ENCODE measurements at regions not wholly inside any gene's neighbourhood (a gene's known extent, or its start where the extent isn't known, plus 50 kb on each side); places are given as distances from the start of the nearest gene placed in this dataset.

DNA sequence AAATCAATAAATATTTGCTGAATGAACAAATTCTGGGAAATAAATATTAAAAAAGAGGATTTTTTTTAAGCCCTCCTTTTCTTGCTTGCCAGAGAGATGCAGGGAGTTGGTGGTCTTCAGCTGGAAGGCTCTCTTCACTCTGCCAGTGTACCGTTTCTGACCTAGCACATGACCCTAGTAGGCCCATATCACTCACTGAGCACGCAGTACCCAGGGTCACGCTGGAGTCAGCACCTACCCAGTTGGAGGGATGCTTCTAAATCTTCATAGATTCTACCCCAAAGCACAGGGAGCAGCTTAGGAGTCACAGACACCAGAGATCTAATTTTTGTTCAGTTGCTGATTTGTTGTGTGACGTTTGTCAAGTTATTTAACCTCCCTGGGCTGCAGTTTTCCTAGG is 195.4 kb upstream of the TBX3 start:
- no peaks in the 10 kb centered on the region for H3K9me1 ChIP-seq (ENCODE audit: control insufficient read depth, insufficient read depth, low read length)
- intact Hi-C loops (cut with micrococcal nuclease): no loop called here
- no peaks in the 10 kb centered on the region for H3K9me3 ChIP-seq (replicated peaks; ENCODE audit: control insufficient read depth, insufficient read depth, low read depth, low read length)
- FAIRE-seq: no peak
- H3K79me2 ChIP-seq (ENCODE audit: control insufficient read depth, insufficient read depth, low read length): no peaks in the 10 kb centered on the region
- WGBS (ENCODE audit: insufficient coverage, low coverage, missing lambda C conversion rate): 3% methylated on average over 4 of the region's 4 CpGs
- no peaks in the 10 kb centered on the region; the same call in 1 of the 2 replicates for H4K20me1 ChIP-seq (replicated peaks; ENCODE audit: control insufficient read depth, insufficient read depth, low read length)
- no peak overlapping the region for H3K9ac ChIP-seq (ENCODE audit: insufficient read depth in 1 of 2, low read depth in 2 of 2, low read length in 2 of 2)
- TF ChIP-seq, protein P1, sequence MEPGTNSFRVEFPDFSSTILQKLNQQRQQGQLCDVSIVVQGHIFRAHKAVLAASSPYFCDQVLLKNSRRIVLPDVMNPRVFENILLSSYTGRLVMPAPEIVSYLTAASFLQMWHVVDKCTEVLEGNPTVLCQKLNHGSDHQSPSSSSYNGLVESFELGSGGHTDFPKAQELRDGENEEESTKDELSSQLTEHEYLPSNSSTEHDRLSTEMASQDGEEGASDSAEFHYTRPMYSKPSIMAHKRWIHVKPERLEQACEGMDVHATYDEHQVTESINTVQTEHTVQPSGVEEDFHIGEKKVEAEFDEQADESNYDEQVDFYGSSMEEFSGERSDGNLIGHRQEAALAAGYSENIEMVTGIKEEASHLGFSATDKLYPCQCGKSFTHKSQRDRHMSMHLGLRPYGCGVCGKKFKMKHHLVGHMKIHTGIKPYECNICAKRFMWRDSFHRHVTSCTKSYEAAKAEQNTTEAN (CRISPR knock-in tag; IDR thresholded peaks at IDR 0.05): no peak
- TF ChIP-seq PHTF2 (CRISPR knock-in tag; IDR thresholded peaks at IDR 0.05) (no peak), ZNF316 (IDR thresholded peaks at IDR 0.05) (peak; percentile 54; the same call in 1 of the 2 replicates), MAFG (tag; conservative IDR thresholded peaks at IDR 0.05) (peak; percentile 18)
- ChIA-PET CTCF (ENCODE audit: low intra/inter-chr PET ratio) (no interaction called here), POLR2A (no interaction called here)
- no peak for DNase-seq (ENCODE audit: extremely low read depth in 1 of 4, low spot score in 3 of 4)
- no TSS peak for BruUV-seq (replicated peaks)
- in situ Hi-C loops (cut with MboI): no loop called here
- no peaks in the 10 kb centered on the region for H3K36me3 ChIP-seq (ENCODE audit: control insufficient read depth, insufficient read depth, low read length)
- no peak overlapping the region for H3K4me3 ChIP-seq
- ATAC-seq: no peak
- H3K4me2 ChIP-seq (ENCODE audit: insufficient read depth, low read length): no peak overlapping the region
- H2AFZ ChIP-seq (ENCODE audit: low read depth, low read length): no peak overlapping the region
- H3K27ac ChIP-seq (ENCODE audit: extremely low read depth, low read depth, low read length): no peak overlapping the region
- no peaks in the 10 kb centered on the region for H3K4me1 ChIP-seq (replicated peaks in 1 of 2; ENCODE audit: control insufficient read depth in 2 of 2, insufficient read depth in 2 of 2, low read length in 2 of 2)
- H3K27me3 ChIP-seq (ENCODE audit: control insufficient read depth in 2 of 2, insufficient read depth in 2 of 2, low read length in 2 of 2): no peaks in the 10 kb centered on the region; a peak in 2 of 5 replicates

DNA sequence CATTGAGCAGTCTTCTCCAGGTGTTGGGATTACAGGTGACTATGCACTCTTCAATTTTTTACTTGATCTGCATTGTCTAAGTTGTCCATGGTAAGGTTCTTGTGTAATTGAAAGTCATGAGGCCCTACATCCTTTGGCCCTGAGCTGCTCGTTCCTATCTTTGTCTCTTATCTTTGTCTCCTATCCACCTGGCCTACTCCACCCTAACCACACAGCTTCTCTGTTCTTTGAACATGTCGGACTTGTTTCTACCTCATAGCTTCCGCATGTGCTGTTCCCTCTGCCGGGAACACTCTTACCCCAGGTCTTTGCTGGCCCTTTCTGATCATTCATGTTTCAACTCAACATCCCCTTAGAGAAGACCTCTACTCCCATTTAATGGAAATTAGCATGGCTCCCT is 194.8 kb upstream of the TBX3 start:
- FAIRE-seq (no peak), DNase-seq (ENCODE audit: extremely low read depth in 1 of 4, low spot score in 3 of 4) (no peak), ATAC-seq (no peak)
- no peak overlapping the region for H3K4me3 ChIP-seq
- H2AFZ ChIP-seq (ENCODE audit: low read depth, low read length): no peak overlapping the region
- no TSS peak for BruUV-seq (replicated peaks)
- H3K27ac ChIP-seq (ENCODE audit: extremely low read depth, low read depth, low read length): no peak overlapping the region
- no peaks in the 10 kb centered on the region; a peak in 2 of 5 replicates for H3K27me3 ChIP-seq (ENCODE audit: control insufficient read depth in 2 of 2, insufficient read depth in 2 of 2, low read length in 2 of 2)
- no peaks in the 10 kb centered on the region for H4K20me1 ChIP-seq (replicated peaks; ENCODE audit: control insufficient read depth, insufficient read depth, low read length)
- intact Hi-C loops (cut with micrococcal nuclease): no loop called here
- H3K9me3 ChIP-seq (replicated peaks; ENCODE audit: control insufficient read depth, insufficient read depth, low read depth, low read length): no peaks in the 10 kb centered on the region
- WGBS (ENCODE audit: insufficient coverage, low coverage, missing lambda C conversion rate): 4% methylated on average over 4 of the region's 4 CpGs
- ChIA-PET CTCF (ENCODE audit: low intra/inter-chr PET ratio) (no interaction called here), POLR2A (no interaction called here)
- no peaks in the 10 kb centered on the region for H3K79me2 ChIP-seq (ENCODE audit: control insufficient read depth, insufficient read depth, low read length)
- no peaks in the 10 kb centered on the region for H3K4me1 ChIP-seq (replicated peaks in 1 of 2; ENCODE audit: control insufficient read depth in 2 of 2, insufficient read depth in 2 of 2, low read length in 2 of 2)
- H3K9me1 ChIP-seq (ENCODE audit: control insufficient read depth, insufficient read depth, low read length): no peaks in the 10 kb centered on the region
- no peaks in the 10 kb centered on the region for H3K36me3 ChIP-seq (ENCODE audit: control insufficient read depth, insufficient read depth, low read length)
- in situ Hi-C loops (cut with MboI): no loop called here
- H3K9ac ChIP-seq (ENCODE audit: insufficient read depth in 1 of 2, low read depth in 2 of 2, low read length in 2 of 2): no peak overlapping the region
- H3K4me2 ChIP-seq (ENCODE audit: insufficient read depth, low read length): no peak overlapping the region
- no peak for TF ChIP-seq PTRF (tag; IDR thresholded peaks at IDR 0.05)
- TF ChIP-seq, protein P2, sequence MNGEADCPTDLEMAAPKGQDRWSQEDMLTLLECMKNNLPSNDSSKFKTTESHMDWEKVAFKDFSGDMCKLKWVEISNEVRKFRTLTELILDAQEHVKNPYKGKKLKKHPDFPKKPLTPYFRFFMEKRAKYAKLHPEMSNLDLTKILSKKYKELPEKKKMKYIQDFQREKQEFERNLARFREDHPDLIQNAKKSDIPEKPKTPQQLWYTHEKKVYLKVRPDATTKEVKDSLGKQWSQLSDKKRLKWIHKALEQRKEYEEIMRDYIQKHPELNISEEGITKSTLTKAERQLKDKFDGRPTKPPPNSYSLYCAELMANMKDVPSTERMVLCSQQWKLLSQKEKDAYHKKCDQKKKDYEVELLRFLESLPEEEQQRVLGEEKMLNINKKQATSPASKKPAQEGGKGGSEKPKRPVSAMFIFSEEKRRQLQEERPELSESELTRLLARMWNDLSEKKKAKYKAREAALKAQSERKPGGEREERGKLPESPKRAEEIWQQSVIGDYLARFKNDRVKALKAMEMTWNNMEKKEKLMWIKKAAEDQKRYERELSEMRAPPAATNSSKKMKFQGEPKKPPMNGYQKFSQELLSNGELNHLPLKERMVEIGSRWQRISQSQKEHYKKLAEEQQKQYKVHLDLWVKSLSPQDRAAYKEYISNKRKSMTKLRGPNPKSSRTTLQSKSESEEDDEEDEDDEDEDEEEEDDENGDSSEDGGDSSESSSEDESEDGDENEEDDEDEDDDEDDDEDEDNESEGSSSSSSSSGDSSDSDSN (IDR thresholded peaks at IDR 0.05; ENCODE audit: borderline replicate concordance in 1 of 2, low read depth in 2 of 2, low read length in 2 of 2): no peak
- TF ChIP-seq, protein P3, sequence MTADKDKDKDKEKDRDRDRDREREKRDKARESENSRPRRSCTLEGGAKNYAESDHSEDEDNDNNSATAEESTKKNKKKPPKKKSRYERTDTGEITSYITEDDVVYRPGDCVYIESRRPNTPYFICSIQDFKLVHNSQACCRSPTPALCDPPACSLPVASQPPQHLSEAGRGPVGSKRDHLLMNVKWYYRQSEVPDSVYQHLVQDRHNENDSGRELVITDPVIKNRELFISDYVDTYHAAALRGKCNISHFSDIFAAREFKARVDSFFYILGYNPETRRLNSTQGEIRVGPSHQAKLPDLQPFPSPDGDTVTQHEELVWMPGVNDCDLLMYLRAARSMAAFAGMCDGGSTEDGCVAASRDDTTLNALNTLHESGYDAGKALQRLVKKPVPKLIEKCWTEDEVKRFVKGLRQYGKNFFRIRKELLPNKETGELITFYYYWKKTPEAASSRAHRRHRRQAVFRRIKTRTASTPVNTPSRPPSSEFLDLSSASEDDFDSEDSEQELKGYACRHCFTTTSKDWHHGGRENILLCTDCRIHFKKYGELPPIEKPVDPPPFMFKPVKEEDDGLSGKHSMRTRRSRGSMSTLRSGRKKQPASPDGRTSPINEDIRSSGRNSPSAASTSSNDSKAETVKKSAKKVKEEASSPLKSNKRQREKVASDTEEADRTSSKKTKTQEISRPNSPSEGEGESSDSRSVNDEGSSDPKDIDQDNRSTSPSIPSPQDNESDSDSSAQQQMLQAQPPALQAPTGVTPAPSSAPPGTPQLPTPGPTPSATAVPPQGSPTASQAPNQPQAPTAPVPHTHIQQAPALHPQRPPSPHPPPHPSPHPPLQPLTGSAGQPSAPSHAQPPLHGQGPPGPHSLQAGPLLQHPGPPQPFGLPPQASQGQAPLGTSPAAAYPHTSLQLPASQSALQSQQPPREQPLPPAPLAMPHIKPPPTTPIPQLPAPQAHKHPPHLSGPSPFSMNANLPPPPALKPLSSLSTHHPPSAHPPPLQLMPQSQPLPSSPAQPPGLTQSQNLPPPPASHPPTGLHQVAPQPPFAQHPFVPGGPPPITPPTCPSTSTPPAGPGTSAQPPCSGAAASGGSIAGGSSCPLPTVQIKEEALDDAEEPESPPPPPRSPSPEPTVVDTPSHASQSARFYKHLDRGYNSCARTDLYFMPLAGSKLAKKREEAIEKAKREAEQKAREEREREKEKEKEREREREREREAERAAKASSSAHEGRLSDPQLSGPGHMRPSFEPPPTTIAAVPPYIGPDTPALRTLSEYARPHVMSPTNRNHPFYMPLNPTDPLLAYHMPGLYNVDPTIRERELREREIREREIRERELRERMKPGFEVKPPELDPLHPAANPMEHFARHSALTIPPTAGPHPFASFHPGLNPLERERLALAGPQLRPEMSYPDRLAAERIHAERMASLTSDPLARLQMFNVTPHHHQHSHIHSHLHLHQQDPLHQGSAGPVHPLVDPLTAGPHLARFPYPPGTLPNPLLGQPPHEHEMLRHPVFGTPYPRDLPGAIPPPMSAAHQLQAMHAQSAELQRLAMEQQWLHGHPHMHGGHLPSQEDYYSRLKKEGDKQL (CRISPR knock-in tag; IDR thresholded peaks at IDR 0.05; ENCODE audit: borderline replicate concordance): no peak
- no peak for TF ChIP-seq SOX6 (IDR thresholded peaks at IDR 0.05)

All from K562 (cell line).